SJSA1 (cell line): ENCODE measurements at regions not wholly inside any gene's neighbourhood (a gene's known extent, or its start where the extent isn't known, plus 50 kb on each side); places are given as distances from the start of the nearest gene placed in this dataset.
A peak's percentile ranks its signal among the peaks of the same experiment; 100 is the strongest.
"Not testable (repeated sequence)": the region's sequence is repeated elsewhere in the genome, so short reads cannot be mapped to it uniquely, and the experiment has no call there.

Experiments used
- DNase-seq, 2 experiments: peaks; one replicate each; pipeline ENCODE4 v3.0.0-alpha.2; 2015 to 2020; ENCODE audit warnings: low spot score in 2 of 2, low read depth in 1 of 2
- H3K27ac ChIP-seq: fragments of 250-450 bp; sonication (Bioruptor Pico); 2 replicates; pipeline ENCODE4 v1.5.1; 2020; ENCODE audit warnings: mild to moderate bottlenecking, moderate library complexity
- H3K27me3 ChIP-seq: fragments of 250-450 bp; sonication (Bioruptor Pico); replicated peaks from 2 replicates; pipeline ENCODE4 v1.5.1; 2020; ENCODE audit warnings: mild to moderate bottlenecking, moderate library complexity
- H3K36me3 ChIP-seq: fragments of 250-450 bp; sonication (Bioruptor Pico); 2 replicates; pipeline ENCODE4 v1.5.1; 2020; ENCODE audit warnings: mild to moderate bottlenecking
- H3K4me1 ChIP-seq: fragments of 250-450 bp; sonication (Bioruptor Pico); replicated peaks from 2 replicates; pipeline ENCODE4 v1.6.1; 2021; ENCODE audit warnings: mild to moderate bottlenecking
- H3K4me3 ChIP-seq: fragments of 250-450 bp; sonication (Bioruptor Pico); 2 replicates; pipeline ENCODE4 v1.5.1; 2020; ENCODE audit warnings: mild to moderate bottlenecking
- H3K9me3 ChIP-seq: fragments of 250-450 bp; sonication (Bioruptor Pico); replicated peaks from 2 replicates; pipeline ENCODE4 v1.5.1; 2020; ENCODE audit warnings: mild to moderate bottlenecking

- H3K27me3 ChIP-seq, H3K4me3 ChIP-seq, H3K4me1 ChIP-seq, H3K27ac ChIP-seq, H3K9me3 ChIP-seq, H3K36me3 ChIP-seq: not testable (repeated sequence)
- DNase-seq = peak in 1 of 2 experiments; percentile 45
Observed at GRCh38 chr3:195984392-195985030, 76.2 kb upstream of the TNK2 start.

- not testable (repeated sequence) for H3K36me3 ChIP-seq, H3K9me3 ChIP-seq, H3K27ac ChIP-seq, H3K27me3 ChIP-seq, H3K4me1 ChIP-seq, H3K4me3 ChIP-seq
- peak in 1 of 2 experiments; percentile 41 for DNase-seq
Observed at GRCh38 chr3:195983880-195984279, 75.5 kb upstream of the TNK2 start.

GRCh38 chr3:195982754-195983153, 74.4 kb upstream of the TNK2 start:
- not testable (repeated sequence) for H3K9me3 ChIP-seq, H3K27ac ChIP-seq, H3K27me3 ChIP-seq, H3K4me3 ChIP-seq, H3K36me3 ChIP-seq, H3K4me1 ChIP-seq
- peak in 1 of 2 experiments; percentile 41 for DNase-seq

GRCh38 chr3:195981778-195982177, 73.4 kb upstream of the TNK2 start:
- not testable (repeated sequence) for H3K9me3 ChIP-seq, H3K4me1 ChIP-seq, H3K4me3 ChIP-seq, H3K36me3 ChIP-seq, H3K27me3 ChIP-seq, H3K27ac ChIP-seq
- DNase-seq = peak in 1 of 2 experiments; percentile 40

GRCh38 chr3:195979877-195980276, 71.5 kb upstream of the TNK2 start:
- DNase-seq = peak in 1 of 2 experiments; percentile 22
- not testable (repeated sequence) for H3K27ac ChIP-seq, H3K9me3 ChIP-seq, H3K27me3 ChIP-seq, H3K4me3 ChIP-seq, H3K36me3 ChIP-seq, H3K4me1 ChIP-seq

GRCh38 chr3:195978585-195978984, 70.2 kb upstream of the TNK2 start:
- H3K9me3 ChIP-seq, H3K4me3 ChIP-seq, H3K4me1 ChIP-seq, H3K27ac ChIP-seq, DNase-seq, H3K27me3 ChIP-seq: not testable (repeated sequence)
- H3K36me3 ChIP-seq = peaks cover 11% of the 10 kb centered on the region

- H3K4me1 ChIP-seq, H3K27me3 ChIP-seq, H3K4me3 ChIP-seq, H3K9me3 ChIP-seq, H3K27ac ChIP-seq: not testable (repeated sequence)
- peaks cover 10% of the 10 kb centered on the region for H3K36me3 ChIP-seq
- DNase-seq = peak in 1 of 2 experiments; percentile 22
Observed at GRCh38 chr3:195976876-195977275, 68.5 kb upstream of the TNK2 start.

- not testable (repeated sequence) for H3K27me3 ChIP-seq, H3K4me1 ChIP-seq, H3K27ac ChIP-seq, H3K4me3 ChIP-seq, H3K9me3 ChIP-seq, DNase-seq
- H3K36me3 ChIP-seq = peaks cover 13% of the 10 kb centered on the region
Observed at GRCh38 chr3:195974281-195974680, 65.9 kb upstream of the TNK2 start.

GRCh38 chr3:195970873-195971272, 62.5 kb upstream of the TNK2 start:
- H3K27ac ChIP-seq, H3K9me3 ChIP-seq, H3K27me3 ChIP-seq, H3K4me3 ChIP-seq, H3K4me1 ChIP-seq, DNase-seq: not testable (repeated sequence)
- peaks cover 18% of the 10 kb centered on the region for H3K36me3 ChIP-seq

GRCh38 chr3:195969838-195970776, 61.8 kb upstream of the TNK2 start:
- not testable (repeated sequence) for H3K9me3 ChIP-seq, H3K4me3 ChIP-seq, H3K4me1 ChIP-seq, H3K27ac ChIP-seq, H3K27me3 ChIP-seq
- H3K36me3 ChIP-seq = peaks cover 23% of the 10 kb centered on the region
- peak; percentile 30 to 71 for DNase-seq

- not testable (repeated sequence) for H3K9me3 ChIP-seq, H3K4me3 ChIP-seq, H3K27me3 ChIP-seq, H3K4me1 ChIP-seq, H3K27ac ChIP-seq, DNase-seq
- H3K36me3 ChIP-seq = peaks cover 25% of the 10 kb centered on the region
Observed at GRCh38 chr3:195969341-195969740, 61.0 kb upstream of the TNK2 start.

- DNase-seq, H3K27me3 ChIP-seq, H3K4me3 ChIP-seq, H3K4me1 ChIP-seq, H3K27ac ChIP-seq, H3K9me3 ChIP-seq: not testable (repeated sequence)
- H3K36me3 ChIP-seq = peaks cover 20% of the 10 kb centered on the region
Observed at GRCh38 chr3:195968104-195968503, 59.8 kb upstream of the TNK2 start.

- H3K27me3 ChIP-seq, DNase-seq, H3K4me1 ChIP-seq, H3K9me3 ChIP-seq, H3K27ac ChIP-seq, H3K4me3 ChIP-seq: not testable (repeated sequence)
- peaks cover 20% of the 10 kb centered on the region for H3K36me3 ChIP-seq
Observed at GRCh38 chr3:195967387-195967720, 59.0 kb upstream of the TNK2 start.

- not testable (repeated sequence) for H3K4me3 ChIP-seq, H3K27me3 ChIP-seq, H3K4me1 ChIP-seq, H3K9me3 ChIP-seq, H3K27ac ChIP-seq
- peak in 1 of 2 experiments; percentile 22 for DNase-seq
- H3K36me3 ChIP-seq = peaks cover 20% of the 10 kb centered on the region
Observed at GRCh38 chr3:195966563-195967386, 58.4 kb upstream of the TNK2 start.
